HUES64 (cell line): ENCODE measurements at regions not wholly inside any gene's neighbourhood (a gene's known extent, or its start where the extent isn't known, plus 50 kb on each side); places are given as distances from the start of the nearest gene placed in this dataset.

Source experiments
- H3K27ac ChIP-seq: 2 replicates; pipeline ENCODE4 v1.7.0; 2013; ENCODE audit warnings: low read depth, low read length, inconsistent platforms
- H3K27me3 ChIP-seq: 2 replicates; pipeline ENCODE4 v1.6.1; 2013; ENCODE audit warnings: mild to moderate bottlenecking, low read length; ENCODE audit not compliant: insufficient read depth
- H3K36me3 ChIP-seq: 2 replicates; pipeline ENCODE4 v1.6.1; 2013; ENCODE audit warnings: mild to moderate bottlenecking, low read length; ENCODE audit not compliant: insufficient read depth
- H3K4me1 ChIP-seq: 2 replicates; pipeline ENCODE4 v1.6.1; 2013; ENCODE audit warnings: mild to moderate bottlenecking, low read length, moderate library complexity; ENCODE audit not compliant: insufficient read depth
- H3K4me3 ChIP-seq: 2 replicates; pipeline ENCODE4 v1.5.1; 2013; ENCODE audit warnings: mild to moderate bottlenecking, low read length, moderate library complexity
- H3K9ac ChIP-seq: 2 replicates; pipeline ENCODE4 v1.6.1; 2013; ENCODE audit warnings: mild to moderate bottlenecking, low read depth, low read length
- H3K9me3 ChIP-seq: 2 replicates; pipeline ENCODE4 v1.6.1; 2013; ENCODE audit warnings: low read depth, low read length; ENCODE audit not compliant: insufficient read depth
- WGBS: fragments of 150-250, 120-280 bp; methylation state at CpG from one replicate; pipeline ENCODE4 v1.1.7; 2013; ENCODE audit warnings: missing lambda C conversion rate; 5-methylcytosine and 5-hydroxymethylcytosine counted together

GRCh38 chr2:7411691-7412090 is 494.5 kb downstream of the RNF144A start:
- no peaks in the 10 kb centered on the region for H3K9me3 ChIP-seq
- H3K36me3 ChIP-seq: no peaks in the 10 kb centered on the region
- no peak overlapping the region for H3K4me3 ChIP-seq
- H3K27ac ChIP-seq: no peak overlapping the region
- H3K9ac ChIP-seq: no peak overlapping the region
- no peaks in the 10 kb centered on the region for H3K27me3 ChIP-seq
- no peaks in the 10 kb centered on the region for H3K4me1 ChIP-seq

GRCh38 chr2:7417845-7418742 is 500.9 kb downstream of the RNF144A start:
- no peak overlapping the region for H3K4me3 ChIP-seq
- WGBS: 80% methylated on average over 2 of the region's 2 CpGs
- peaks cover 3% of the 10 kb centered on the region; the same call in 1 of the 2 replicates for H3K4me1 ChIP-seq
- H3K27ac ChIP-seq: no peak overlapping the region
- 0 out of 2 replicates have a peak, but pooled peaks cover 2% of the 10 kb centered on the region for H3K9me3 ChIP-seq
- no peak overlapping the region for H3K9ac ChIP-seq
- H3K36me3 ChIP-seq: no peaks in the 10 kb centered on the region
- H3K27me3 ChIP-seq: no peaks in the 10 kb centered on the region

- Histone ChIP-seq H3K9me3 (0 out of 2 replicates have a peak, but pooled peaks cover 2% of the 10 kb centered on the region), H3K36me3 (no peaks in the 10 kb centered on the region), H3K4me3 (no peak overlapping the region), H3K4me1 (peaks cover 3% of the 10 kb centered on the region; the same call in 1 of the 2 replicates), H3K27me3 (no peaks in the 10 kb centered on the region), H3K9ac (no peak overlapping the region), H3K27ac (no peak overlapping the region)
- 100% methylated on average over 1 of the region's 1 CpG for WGBS
Measured at GRCh38 chr2:7419186-7419585, 502.0 kb downstream of the RNF144A start.

GRCh38 chr2:7419814-7420311 is 502.7 kb downstream of the RNF144A start:
- peaks cover 3% of the 10 kb centered on the region; the same call in 1 of the 2 replicates for H3K4me1 ChIP-seq
- H3K27me3 ChIP-seq: no peaks in the 10 kb centered on the region
- 0 out of 2 replicates have a peak, but pooled peaks cover 2% of the 10 kb centered on the region for H3K9me3 ChIP-seq
- H3K27ac ChIP-seq: no peak overlapping the region
- no peak overlapping the region for H3K9ac ChIP-seq
- no CpG with 5 or more reads among the region's 1 CpG for WGBS
- no peak overlapping the region for H3K4me3 ChIP-seq
- no peaks in the 10 kb centered on the region for H3K36me3 ChIP-seq

- no peak overlapping the region for H3K4me3 ChIP-seq
- H3K27ac ChIP-seq: no peak overlapping the region
- no peaks in the 10 kb centered on the region for H3K36me3 ChIP-seq
- H3K9ac ChIP-seq: no peak overlapping the region
- WGBS: 94% methylated on average over 6 of the region's 6 CpGs
- 0 out of 2 replicates have a peak, but pooled peaks cover 2% of the 10 kb centered on the region for H3K9me3 ChIP-seq
- H3K27me3 ChIP-seq: no peaks in the 10 kb centered on the region
- H3K4me1 ChIP-seq: peaks cover 3% of the 10 kb centered on the region; the same call in 1 of the 2 replicates
Measured at GRCh38 chr2:7420530-7420929, 503.3 kb downstream of the RNF144A start.

GRCh38 chr2:7424481-7424880 is 507.3 kb downstream of the RNF144A start:
- no peak overlapping the region for H3K4me3 ChIP-seq
- no peak overlapping the region for H3K9ac ChIP-seq
- H3K9me3 ChIP-seq: no peaks in the 10 kb centered on the region
- H3K36me3 ChIP-seq: no peaks in the 10 kb centered on the region
- H3K27me3 ChIP-seq: peaks cover 2% of the 10 kb centered on the region; the same call in 1 of the 2 replicates
- 83% methylated on average over 4 of the region's 4 CpGs for WGBS
- H3K4me1 ChIP-seq: peaks cover 6% of the 10 kb centered on the region
- H3K27ac ChIP-seq: no peak overlapping the region

GRCh38 chr2:7427293-7428060 is 510.3 kb downstream of the RNF144A start:
- H3K27me3 ChIP-seq: peaks cover 6% of the 10 kb centered on the region; the same call in 1 of the 2 replicates
- H3K4me1 ChIP-seq: peaks cover 22% of the 10 kb centered on the region
- H3K36me3 ChIP-seq: no peaks in the 10 kb centered on the region
- H3K4me3 ChIP-seq: no peak overlapping the region
- no peak overlapping the region for H3K9ac ChIP-seq
- WGBS: 60% methylated on average over 8 of the region's 8 CpGs
- no peak overlapping the region for H3K27ac ChIP-seq
- no peaks in the 10 kb centered on the region for H3K9me3 ChIP-seq

GRCh38 chr2:7428454-7429204 is 511.4 kb downstream of the RNF144A start:
- WGBS: 95% methylated on average over 14 of the region's 15 CpGs
- Histone ChIP-seq H3K27me3 (peaks cover 6% of the 10 kb centered on the region; the same call in 1 of the 2 replicates), H3K9ac (no peak overlapping the region), H3K4me1 (peaks cover 22% of the 10 kb centered on the region), H3K27ac (no peak overlapping the region), H3K36me3 (no peaks in the 10 kb centered on the region), H3K4me3 (no peak overlapping the region), H3K9me3 (peaks cover 8% of the 10 kb centered on the region)

- no peaks in the 10 kb centered on the region for H3K36me3 ChIP-seq
- peaks cover 15% of the 10 kb centered on the region for H3K9me3 ChIP-seq
- peaks cover 6% of the 10 kb centered on the region; the same call in 1 of the 2 replicates for H3K27me3 ChIP-seq
- no peak overlapping the region; the same call in 1 of the 2 replicates for H3K27ac ChIP-seq
- peaks cover 22% of the 10 kb centered on the region for H3K4me1 ChIP-seq
- 91% methylated on average over 4 of the region's 4 CpGs for WGBS
- no peak overlapping the region for H3K4me3 ChIP-seq
- no peak overlapping the region for H3K9ac ChIP-seq
Measured at GRCh38 chr2:7429733-7430132, 512.5 kb downstream of the RNF144A start.

- H3K27ac ChIP-seq: peak overlapping the region; percentile 95
- H3K36me3 ChIP-seq: no peaks in the 10 kb centered on the region
- 34% methylated on average over 10 of the region's 10 CpGs for WGBS
- peaks cover 15% of the 10 kb centered on the region for H3K9me3 ChIP-seq
- H3K4me3 ChIP-seq: peak overlapping the region; percentile 38
- peaks cover 22% of the 10 kb centered on the region for H3K4me1 ChIP-seq
- peak overlapping the region; percentile 70 for H3K9ac ChIP-seq
- peaks cover 6% of the 10 kb centered on the region; the same call in 1 of the 2 replicates for H3K27me3 ChIP-seq
Measured at GRCh38 chr2:7430421-7430868, 513.2 kb downstream of the RNF144A start.
